H1 (cell line): ENCODE measurements at regions not wholly inside any gene's neighbourhood (a gene's known extent, or its start where the extent isn't known, plus 50 kb on each side); places are given as distances from the start of the nearest gene placed in this dataset.

Experiments
- CHD7 ChIP-seq: fragments of 300-600 bp; sonication (generic); IDR thresholded peaks from 2 replicates; pipeline ENCODE4 v1.7.1; 2012; ENCODE audit warnings: low read length, moderate library complexity, mild to moderate bottlenecking, inconsistent platforms; ENCODE audit not compliant: insufficient replicate concordance
- CTCF ChIP-seq, 3 experiments: IDR thresholded peaks; 1 replicate in 2 of 3; 2 replicates in 1 of 3; pipeline versions ENCODE4 v1.5.1 to v1.6.1; 2011; ENCODE audit warnings: low read length in 3 of 3, mild to moderate bottlenecking in 3 of 3, inconsistent platforms in 2 of 3, low read depth in 1 of 3, moderate library complexity in 1 of 3; ENCODE audit not compliant: insufficient read depth in 1 of 3; ENCODE audit errors: control extremely low read depth in 1 of 3
- EGR1 ChIP-seq: IDR thresholded peaks from 2 replicates; pipeline ENCODE4 v1.6.1; 2011; ENCODE audit warnings: low read depth, low read length, borderline replicate concordance
- EP300 ChIP-seq, 2 experiments: IDR thresholded peaks; 1 replicate in 1 of 2; 2 replicates in 1 of 2; pipeline ENCODE4 v1.6.1; 2011 to 2012; ENCODE audit warnings: low read depth in 2 of 2, low read length in 2 of 2, mild to moderate bottlenecking in 2 of 2, borderline replicate concordance in 1 of 2, inconsistent platforms in 1 of 2, moderate library complexity in 1 of 2
- NANOG ChIP-seq: IDR thresholded peaks from 2 replicates; pipeline ENCODE4 v1.6.1; 2011; ENCODE audit warnings: low read length, low read depth, mild to moderate bottlenecking, inconsistent platforms; ENCODE audit not compliant: insufficient read depth, poor library complexity, severe bottlenecking
- RAD21 ChIP-seq, 2 experiments: IDR thresholded peaks in 1 of 2; conservative IDR thresholded peaks in 1 of 2; 2 replicates each; pipeline ENCODE4 v1.6.1; 2011; ENCODE audit warnings: low read depth in 2 of 2, low read length in 2 of 2, improper control_type of control experiment in 1 of 2, inconsistent platforms in 1 of 2, mild to moderate bottlenecking in 1 of 2, moderate library complexity in 1 of 2
- SIX5 ChIP-seq: IDR thresholded peaks from 2 replicates; pipeline ENCODE4 v1.6.1; 2011; ENCODE audit warnings: mild to moderate bottlenecking, low read depth, low read length
- TBP ChIP-seq: IDR thresholded peaks from 2 replicates; pipeline ENCODE4 v1.6.1; 2011; ENCODE audit warnings: low read depth, low read length, improper control_type of control experiment
- TCF12 ChIP-seq: IDR thresholded peaks from 2 replicates; pipeline ENCODE4 v1.6.1; 2011; ENCODE audit warnings: low read depth, mild to moderate bottlenecking, low read length

GRCh38 chr2:201980946-201981345 lies 52.7 kb upstream of the FZD7 start (continued):
- TF ChIP-seq CHD7: no peak
- no peak for TF ChIP-seq NANOG
- no peak for TF ChIP-seq EGR1
- TF ChIP-seq CTCF (IDR thresholded peaks at IDR 0.05; ENCODE audit: control extremely low read depth in 1 of 3, insufficient read depth in 1 of 3, low read depth in 1 of 3, low read length in 3 of 3): no peak
- TF ChIP-seq RAD21 (IDR thresholded peaks at IDR 0.05 in 1 of 2, conservative IDR thresholded peaks at IDR 0.05 in 1 of 2; ENCODE audit: low read depth in 2 of 2, low read length in 2 of 2): no peak
- TF ChIP-seq TCF12: no peak
- TF ChIP-seq EP300 (IDR thresholded peaks at IDR 0.05; ENCODE audit: borderline replicate concordance in 1 of 2, low read depth in 2 of 2, low read length in 2 of 2): no peak
- no peak for TF ChIP-seq TBP
- TF ChIP-seq SIX5: no peak
